Common myeloid progenitor, CD34-positive (primary cell): ENCODE measurements at regions not wholly inside any gene's neighbourhood (a gene's known extent, or its start where the extent isn't known, plus 50 kb on each side); places are given as distances from the start of the nearest gene placed in this dataset.
A peak's percentile ranks its signal among the peaks of the same experiment; 100 is the strongest.

Source experiments
- CTCF ChIA-PET: fragments of 350-600 bp; sonication (Branson Sonifier 250); formaldehyde crosslinking; loops from one replicate; lab custom pipeline; 2021; ENCODE audit warnings: antibody characterized with exemption; lab: Charles Lee
- POLR2A ChIA-PET: fragments of 350-600 bp; sonication (Branson Sonifier 250); formaldehyde crosslinking; loops from one replicate; lab custom pipeline; 2021; ENCODE audit warnings: antibody characterized with exemption; lab: Charles Lee
- DNase-seq, 3 donors: peaks; one replicate each; pipeline versions ENCODE4 v3.0.0 to v3.0.0-alpha.2; 2013
- H3K27ac ChIP-seq, 2 experiments: 1 replicate in 1 of 2; 2 replicates in 1 of 2; pipeline ENCODE4 v1.7.0; 2013; ENCODE audit warnings: inconsistent platforms in 2 of 2, low read length in 2 of 2, mild to moderate bottlenecking in 2 of 2, low read depth in 1 of 2, moderate library complexity in 1 of 2; ENCODE audit not compliant: severe bottlenecking in 2 of 2, insufficient read depth in 1 of 2, poor library complexity in 1 of 2
- H3K27me3 ChIP-seq, 5 experiments: replicated peaks in 2 of 5; 1 replicate in 3 of 5; 2 replicates in 2 of 5; pipeline versions ENCODE4 v1.6.1 to v1.7.0; 2013; ENCODE audit warnings: low read length in 4 of 5, mild to moderate bottlenecking in 2 of 5, moderate library complexity in 2 of 5, inconsistent platforms in 1 of 5; ENCODE audit not compliant: insufficient read depth in 5 of 5, control insufficient read depth in 4 of 5
- H3K36me3 ChIP-seq, 4 experiments: 1 replicate in 2 of 4; 2 replicates in 2 of 4; pipeline versions ENCODE4 v1.6.1 to v1.7.0; 2013; ENCODE audit warnings: low read length in 3 of 4, control low read depth in 1 of 4, mild to moderate bottlenecking in 1 of 4; ENCODE audit not compliant: control insufficient read depth in 4 of 4, insufficient read depth in 4 of 4
- H3K4me1 ChIP-seq, 4 experiments: 1 replicate in 3 of 4; 2 replicates in 1 of 4; pipeline versions ENCODE4 v1.6.1 to v1.7.1; 2013; ENCODE audit warnings: low read length in 3 of 4, mild to moderate bottlenecking in 3 of 4, control low read depth in 1 of 4, inconsistent platforms in 1 of 4, moderate library complexity in 1 of 4; ENCODE audit not compliant: control insufficient read depth in 4 of 4, insufficient read depth in 4 of 4; ENCODE audit errors: control extremely low read depth in 1 of 4
- H3K4me3 ChIP-seq, 7 experiments: 1 replicate in 4 of 7; 2 replicates in 3 of 7; pipeline versions ENCODE4 v1.5.1 to v1.7.0; 2013; ENCODE audit warnings: mild to moderate bottlenecking in 7 of 7, low read length in 6 of 7, moderate library complexity in 6 of 7, inconsistent platforms in 2 of 7, low read depth in 2 of 7, control low read depth in 1 of 7; ENCODE audit not compliant: insufficient read depth in 4 of 7, control insufficient read depth in 1 of 7; ENCODE audit errors: extremely low read depth in 1 of 7
- H3K9me3 ChIP-seq, 5 experiments: 1 replicate in 4 of 5; 2 replicates in 1 of 5; pipeline versions ENCODE4 v1.6.1 to v1.7.1; 2013; ENCODE audit warnings: low read length in 4 of 5, mild to moderate bottlenecking in 2 of 5, inconsistent platforms in 1 of 5, low read depth in 1 of 5, moderate library complexity in 1 of 5; ENCODE audit not compliant: control insufficient read depth in 4 of 5, insufficient read depth in 2 of 5; ENCODE audit errors: control extremely low read depth in 1 of 5
- WGBS: methylation state at CpG from one replicate; pipeline ENCODE4 v1.1.5; 2013; ENCODE audit not compliant: insufficient coverage; 5-methylcytosine and 5-hydroxymethylcytosine counted together

GRCh38 chr1:101431956-101432510 is 195.2 kb downstream of the S1PR1 start:
- POLR2A ChIA-PET = no interaction called here
- H3K4me3 ChIP-seq = no peak overlapping the region
- no peak for DNase-seq
- 95% methylated on average over 4 of the region's 4 CpGs for WGBS
- peaks cover 0 to 17% (median 0%) of the 10 kb centered on the region in 5 experiments for H3K9me3 ChIP-seq
- no peaks in the 10 kb centered on the region for H3K4me1 ChIP-seq
- H3K27ac ChIP-seq = no peak overlapping the region
- H3K27me3 ChIP-seq = no peaks in the 10 kb centered on the region
- CTCF ChIA-PET = no interaction called here
- no peaks in the 10 kb centered on the region for H3K36me3 ChIP-seq

GRCh38 chr1:101435831-101436511 is 199.2 kb downstream of the S1PR1 start:
- H3K9me3 ChIP-seq = no peaks in the 10 kb centered on the region
- ChIA-PET POLR2A (interaction anchor here (0.7 kb wide), 1 partner anchor 44 kb away, joined by 5 read pairs; no protein-coding TSS in a partner anchor), CTCF (no interaction called here)
- no peaks in the 10 kb centered on the region for H3K4me1 ChIP-seq
- peak in 1 of 3 donors; percentile 21 for DNase-seq
- WGBS = no CpG with 5 or more reads among the region's 4 CpGs
- H3K4me3 ChIP-seq = no peak overlapping the region
- H3K27me3 ChIP-seq = no peaks in the 10 kb centered on the region
- H3K36me3 ChIP-seq = no peaks in the 10 kb centered on the region
- no peak overlapping the region for H3K27ac ChIP-seq

GRCh38 chr1:101437800-101438199 is 201.0 kb downstream of the S1PR1 start:
- POLR2A ChIA-PET = no interaction called here
- no CpG with 5 or more reads among the region's 1 CpG for WGBS
- DNase-seq = no peak

GRCh38 chr1:101438359-101438758 is 201.5 kb downstream of the S1PR1 start:
- DNase-seq = peak; percentile 7 to 24 (median 14)
- no CpG with 5 or more reads among the region's 3 CpGs for WGBS
- Histone ChIP-seq H3K27me3 (no peaks in the 10 kb centered on the region), H3K27ac (no peak overlapping the region), H3K36me3 (no peaks in the 10 kb centered on the region), H3K4me3 (no peak overlapping the region), H3K4me1 (no peaks in the 10 kb centered on the region), H3K9me3 (no peaks in the 10 kb centered on the region)
- ChIA-PET POLR2A (no interaction called here), CTCF (interaction anchor here (1.3 to 2.7 kb wide), 4 partner anchors 10 to 509 kb away, joined by 3 to 7 read pairs (median 3); no protein-coding TSS in a partner anchor)

More at GRCh38 chr1:101437800-101438199, 201.0 kb downstream of the S1PR1 start:
- Histone ChIP-seq H3K4me3 (no peak overlapping the region), H3K36me3 (no peaks in the 10 kb centered on the region), H3K4me1 (no peaks in the 10 kb centered on the region), H3K27me3 (no peaks in the 10 kb centered on the region), H3K27ac (no peak overlapping the region), H3K9me3 (no peaks in the 10 kb centered on the region)
- CTCF ChIA-PET = interaction anchor here (1.3 to 1.6 kb wide), 3 partner anchors 10 to 508 kb away, joined by 3 read pairs; no protein-coding TSS in a partner anchor

- no peaks in the 10 kb centered on the region for H3K4me1 ChIP-seq
- POLR2A ChIA-PET = no interaction called here
- H3K9me3 ChIP-seq = no peaks in the 10 kb centered on the region
- H3K36me3 ChIP-seq = no peaks in the 10 kb centered on the region
- no peak overlapping the region for H3K27ac ChIP-seq
- no peak for DNase-seq
- H3K27me3 ChIP-seq = no peaks in the 10 kb centered on the region
- no peak overlapping the region for H3K4me3 ChIP-seq
- WGBS = 99% methylated on average over 5 of the region's 5 CpGs
- CTCF ChIA-PET = interaction anchor here (1.8 to 2.7 kb wide), 2 partner anchors 10 to 131 kb away, joined by 3 to 7 read pairs; no protein-coding TSS in a partner anchor
These were observed 203.7 kb downstream of the S1PR1 start for GRCh38 chr1:101440485-101440884.

GRCh38 chr1:101444381-101444780 is 207.6 kb downstream of the S1PR1 start:
- no peaks in the 10 kb centered on the region for H3K4me1 ChIP-seq
- no peak for DNase-seq
- no peak overlapping the region for H3K27ac ChIP-seq
- ChIA-PET POLR2A (no interaction called here), CTCF (interaction anchor here (1.2 to 1.3 kb wide), 2 partner anchors 9 to 31 kb away, joined by 3 to 4 read pairs; no protein-coding TSS in a partner anchor)
- H3K36me3 ChIP-seq = no peaks in the 10 kb centered on the region
- 100% methylated on average over 1 of the region's 3 CpGs for WGBS
- H3K9me3 ChIP-seq = no peaks in the 10 kb centered on the region
- H3K27me3 ChIP-seq = no peaks in the 10 kb centered on the region
- no peak overlapping the region for H3K4me3 ChIP-seq
